SK-N-SH treated with all-trans-retinoic acid at 6 μM for 48 hours (cell line): ENCODE measurements at regions not wholly inside any gene's neighbourhood (a gene's known extent, or its start where the extent isn't known, plus 50 kb on each side); places are given as distances from the start of the nearest gene placed in this dataset.

Source experiments
- ATAC-seq: fragments of 200-7000 bp; cut with Tn5 transposase; 3 replicates; pipeline ENCODE4 v1.9.1; 2020; ENCODE audit warnings: mild to moderate bottlenecking, moderate library complexity
- BACH2 ChIP-seq: fragments of 250-450 bp; sonication (Bioruptor Pico); IDR thresholded peaks from 2 replicates; pipeline ENCODE4 v1.9.0; 2021; ENCODE audit warnings: mild to moderate bottlenecking, borderline replicate concordance
- CREB5 ChIP-seq: fragments of 250-450 bp; sonication (Bioruptor Pico); IDR thresholded peaks from 2 replicates; pipeline ENCODE4 v1.5.1; 2020; ENCODE audit warnings: low read depth, mild to moderate bottlenecking, moderate library complexity
- CSDC2 ChIP-seq: fragments of 250-450 bp; sonication (Bioruptor Pico); IDR thresholded peaks from 2 replicates; pipeline ENCODE4 v1.5.0; 2020; ENCODE audit warnings: mild to moderate bottlenecking, moderate library complexity
- GLIS3 ChIP-seq: fragments of 250-450 bp; sonication (Bioruptor Pico); IDR thresholded peaks from 2 replicates; pipeline ENCODE4 v1.5.0; 2020; ENCODE audit warnings: mild to moderate bottlenecking, moderate library complexity
- ISL1 ChIP-seq: fragments of 250-450 bp; sonication (Bioruptor Pico); IDR thresholded peaks from 2 replicates; pipeline ENCODE4 v2.1.2; 2022; ENCODE audit warnings: mild to moderate bottlenecking, moderate library complexity
- OSR1 ChIP-seq: fragments of 250-450 bp; sonication (Bioruptor Pico); IDR thresholded peaks from 2 replicates; pipeline ENCODE4 v1.8.0; 2022; ENCODE audit warnings: moderate library complexity, mild to moderate bottlenecking, inconsistent platforms
- PATZ1 ChIP-seq: fragments of 250-450 bp; sonication (Bioruptor Pico); IDR thresholded peaks from 2 replicates; pipeline ENCODE4 v1.8.0; 2020; ENCODE audit warnings: mild to moderate bottlenecking, moderate library complexity, borderline replicate concordance
- POU6F1 ChIP-seq: fragments of 250-450 bp; sonication (Bioruptor Pico); IDR thresholded peaks from 2 replicates; pipeline ENCODE4 v1.8.0; 2021; ENCODE audit warnings: low read depth, mild to moderate bottlenecking, moderate library complexity, borderline replicate concordance
- RARB ChIP-seq: fragments of 250-450 bp; sonication (Bioruptor Pico); IDR thresholded peaks from 2 replicates; pipeline ENCODE4 v1.8.0; 2021; ENCODE audit warnings: mild to moderate bottlenecking, moderate library complexity
- SNAI2 ChIP-seq: fragments of 250-450 bp; sonication (Bioruptor Pico); IDR thresholded peaks from 2 replicates; pipeline ENCODE4 v1.5.0; 2020; ENCODE audit warnings: mild to moderate bottlenecking, moderate library complexity
- TCF4 ChIP-seq: fragments of 250-450 bp; sonication (Bioruptor Pico); IDR thresholded peaks from 2 replicates; pipeline ENCODE4 v1.8.0; 2021; ENCODE audit warnings: mild to moderate bottlenecking, moderate library complexity, borderline replicate concordance
- TOX ChIP-seq: fragments of 250-450 bp; sonication (Bioruptor Pico); IDR thresholded peaks from 2 replicates; pipeline ENCODE4 v1.8.0; 2021; ENCODE audit warnings: mild to moderate bottlenecking, moderate library complexity, borderline replicate concordance
- TSHZ2 ChIP-seq: fragments of 250-450 bp; sonication (Bioruptor Pico); IDR thresholded peaks from 2 replicates; pipeline ENCODE4 v1.5.0; 2020; ENCODE audit warnings: mild to moderate bottlenecking, moderate library complexity
- ZC3H10 ChIP-seq: fragments of 250-450 bp; sonication (Bioruptor Pico); IDR thresholded peaks from 2 replicates; pipeline ENCODE4 v1.5.1; 2021; ENCODE audit warnings: mild to moderate bottlenecking, moderate library complexity
- ZFP30 ChIP-seq: fragments of 450-650 bp; formaldehyde crosslinking; IDR thresholded peaks from 2 replicates; pipeline ENCODE4 v1.5.0; 2022; ENCODE audit warnings: mild to moderate bottlenecking, moderate library complexity
- ZNF8 ChIP-seq: fragments of 450-650 bp; formaldehyde crosslinking; IDR thresholded peaks from 2 replicates; pipeline ENCODE4 v1.5.0; 2020; ENCODE audit warnings: mild to moderate bottlenecking, moderate library complexity

GRCh38 chr6:68458447-68458846 lies 176.6 kb upstream of the ADGRB3 start:
- no peak for ATAC-seq
- TF ChIP-seq TOX (CRISPR knock-in tag) (no peak), POU6F1 (no peak), CREB5 (CRISPR knock-in tag) (no peak)

- TF ChIP-seq PATZ1 (no peak), SNAI2 (CRISPR knock-in tag) (no peak), ISL1 (no peak), GLIS3 (CRISPR knock-in tag) (no peak), TSHZ2 (no peak), ZC3H10 (CRISPR knock-in tag) (no peak)
- no peak for ATAC-seq
Measured at GRCh38 chr6:68447112-68447511, 188.0 kb upstream of the ADGRB3 start.

- no peak for ATAC-seq
Measured at GRCh38 chr6:68445926-68446325, 189.2 kb upstream of the ADGRB3 start.

GRCh38 chr6:68443704-68444103 lies 191.4 kb upstream of the ADGRB3 start:
- ATAC-seq: no peak

More at GRCh38 chr6:68445926-68446325, 189.2 kb upstream of the ADGRB3 start:
- TF ChIP-seq OSR1 (CRISPR knock-in tag): no peak

More at GRCh38 chr6:68443704-68444103, 191.4 kb upstream of the ADGRB3 start:
- TF ChIP-seq CREB5 (CRISPR knock-in tag) (no peak), POU6F1 (no peak), TCF4 (no peak), SNAI2 (CRISPR knock-in tag) (no peak), ZNF8 (CRISPR knock-in tag) (no peak), CSDC2 (CRISPR knock-in tag) (no peak), BACH2 (CRISPR knock-in tag) (no peak), ZFP30 (CRISPR knock-in tag) (no peak), TOX (CRISPR knock-in tag) (no peak), RARB (CRISPR knock-in tag) (no peak)
